Activated CD4-positive, CD25-positive, alpha-beta regulatory T cell treated with anti-CD3 and anti-CD28 coated beads, Interleukin-2, amount 50 U/mL, for 16 hours (primary cell): ENCODE measurements at regions not wholly inside any gene's neighbourhood (a gene's known extent, or its start where the extent isn't known, plus 50 kb on each side); places are given as distances from the start of the nearest gene placed in this dataset.
"Not testable (repeated sequence)": the region's sequence is repeated elsewhere in the genome, so short reads cannot be mapped to it uniquely, and the experiment has no call there.

Experiments
- DNase-seq: peaks from one replicate; pipeline ENCODE4 v3.0.0-alpha.2; 2020; ENCODE audit warnings: low read depth, low spot score

GRCh38 chr20:53800418-53800817 is 206.8 kb upstream of the ZNF217 start:
- no peak for DNase-seq

- DNase-seq: no peak
These were observed 203.4 kb upstream of the ZNF217 start for GRCh38 chr20:53797085-53797484.

- no peak for DNase-seq
These were observed 201.5 kb upstream of the ZNF217 start for GRCh38 chr20:53795170-53795569.

- DNase-seq: no peak
These were observed 201.0 kb upstream of the ZNF217 start for GRCh38 chr20:53794529-53795115.

- DNase-seq: no peak
These were observed 200.2 kb upstream of the ZNF217 start for GRCh38 chr20:53793783-53794383.

GRCh38 chr20:53792946-53793536 is 199.4 kb upstream of the ZNF217 start:
- no peak for DNase-seq

GRCh38 chr20:53789989-53790675 is 196.5 kb upstream of the ZNF217 start:
- DNase-seq: no peak

GRCh38 chr20:53788253-53789022 is 194.8 kb upstream of the ZNF217 start:
- no peak for DNase-seq

GRCh38 chr20:53787491-53787931 is 193.9 kb upstream of the ZNF217 start:
- not testable (repeated sequence) for DNase-seq

GRCh38 chr20:53786445-53787267 is 193.0 kb upstream of the ZNF217 start:
- DNase-seq: no peak

GRCh38 chr20:53786071-53786444 is 192.4 kb upstream of the ZNF217 start:
- no peak for DNase-seq

- DNase-seq: no peak
These were observed 191.7 kb upstream of the ZNF217 start for GRCh38 chr20:53785320-53785719.

GRCh38 chr20:53783768-53784167 is 190.1 kb upstream of the ZNF217 start:
- DNase-seq: no peak

- no peak for DNase-seq
These were observed 189.1 kb upstream of the ZNF217 start for GRCh38 chr20:53782612-53783246.

GRCh38 chr20:53779822-53780221 is 186.2 kb upstream of the ZNF217 start:
- DNase-seq: no peak

GRCh38 chr20:53778736-53779135 is 185.1 kb upstream of the ZNF217 start:
- no peak for DNase-seq

GRCh38 chr20:53778041-53778516 is 184.4 kb upstream of the ZNF217 start:
- no peak for DNase-seq

- not testable (repeated sequence) for DNase-seq
These were observed 183.8 kb upstream of the ZNF217 start for GRCh38 chr20:53777402-53777801.

- DNase-seq: no peak
These were observed 183.2 kb upstream of the ZNF217 start for GRCh38 chr20:53776858-53777257.

- DNase-seq: no peak
These were observed 181.0 kb upstream of the ZNF217 start for GRCh38 chr20:53774461-53775203.
